ENCODE measurements at regions not wholly inside any gene's neighbourhood (a gene's known extent, or its start where the extent isn't known, plus 50 kb on each side); places are given as distances from the start of the nearest gene placed in this dataset.

- TF ChIP-seq CTCF (optimal IDR thresholded peaks at IDR 0.05 in 1 of 3, IDR thresholded peaks at IDR 0.05 in 1 of 3, conservative IDR thresholded peaks at IDR 0.05 in 1 of 3; ENCODE audit: extremely low read depth in 1 of 3, insufficient read depth in 2 of 3, low read length in 3 of 3), result no peak
- TF ChIP-seq EZH2 (IDR thresholded peaks at IDR 0.05; ENCODE audit: low read length), result no peak
Measured at GRCh38 chr13:109548374-109548773, 238.0 kb downstream of the IRS2 start.
